ENCODE measurements at regions not wholly inside any gene's neighbourhood (a gene's known extent, or its start where the extent isn't known, plus 50 kb on each side); places are given as distances from the start of the nearest gene placed in this dataset.

DNA sequence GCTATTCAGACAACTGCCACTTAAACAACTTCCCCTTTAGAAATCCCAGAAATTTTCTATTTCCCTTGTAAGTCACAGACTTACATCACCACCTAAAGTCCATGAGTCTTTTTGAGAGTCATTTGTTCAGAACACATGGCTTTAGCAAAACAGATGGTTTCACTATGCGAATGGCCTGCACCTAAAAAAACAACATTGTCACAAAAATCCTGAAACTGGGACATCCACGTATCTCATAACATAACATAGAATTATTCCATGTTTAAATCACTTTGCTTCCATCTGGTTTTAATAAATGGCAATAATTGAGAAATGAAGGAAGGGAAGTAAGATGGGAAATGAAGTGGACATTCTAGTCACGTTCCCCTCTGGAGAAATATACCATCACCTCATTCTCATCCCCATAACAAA lies 155.3 kb upstream of the EDNRA start:
- Histone ChIP-seq H3K4me1 (ENCODE audit: control insufficient read depth, insufficient read depth, low read length) (no peaks in the 10 kb centered on the region), H3K4me3 (ENCODE audit: low read depth, low read length) (no peak overlapping the region), H3K9me3 (ENCODE audit: control insufficient read depth, insufficient read depth, low read depth, low read length) (no peaks in the 10 kb centered on the region), H3K27ac (ENCODE audit: extremely low read depth, low read depth, low read length) (no peak overlapping the region), H3K36me3 (ENCODE audit: control insufficient read depth in 2 of 2, insufficient read depth in 1 of 2, low read length in 2 of 2) (no peaks in the 10 kb centered on the region)
- CTCF ChIA-PET: no interaction called here
- POLR2A ChIA-PET: no interaction called here
- TF ChIP-seq, protein P1, sequence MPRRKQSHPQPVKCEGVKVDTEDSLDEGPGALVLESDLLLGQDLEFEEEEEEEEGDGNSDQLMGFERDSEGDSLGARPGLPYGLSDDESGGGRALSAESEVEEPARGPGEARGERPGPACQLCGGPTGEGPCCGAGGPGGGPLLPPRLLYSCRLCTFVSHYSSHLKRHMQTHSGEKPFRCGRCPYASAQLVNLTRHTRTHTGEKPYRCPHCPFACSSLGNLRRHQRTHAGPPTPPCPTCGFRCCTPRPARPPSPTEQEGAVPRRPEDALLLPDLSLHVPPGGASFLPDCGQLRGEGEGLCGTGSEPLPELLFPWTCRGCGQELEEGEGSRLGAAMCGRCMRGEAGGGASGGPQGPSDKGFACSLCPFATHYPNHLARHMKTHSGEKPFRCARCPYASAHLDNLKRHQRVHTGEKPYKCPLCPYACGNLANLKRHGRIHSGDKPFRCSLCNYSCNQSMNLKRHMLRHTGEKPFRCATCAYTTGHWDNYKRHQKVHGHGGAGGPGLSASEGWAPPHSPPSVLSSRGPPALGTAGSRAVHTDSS (tag by site-specific recombination; IDR thresholded peaks at IDR 0.05): no peak
- TF ChIP-seq ZNF623 (tag by site-specific recombination; IDR thresholded peaks at IDR 0.05): no peak
- no peak for TF ChIP-seq ZNF514 (tag by site-specific recombination; IDR thresholded peaks at IDR 0.05)
- no peak for TF ChIP-seq ZNF544 (tag by site-specific recombination; IDR thresholded peaks at IDR 0.05)
- TF ChIP-seq ZNF112 (tag by site-specific recombination; IDR thresholded peaks at IDR 0.05): no peak
- no peak for TF ChIP-seq ZNF394 (tag by site-specific recombination; IDR thresholded peaks at IDR 0.05; ENCODE audit: borderline replicate concordance)
- TF ChIP-seq, protein P2, sequence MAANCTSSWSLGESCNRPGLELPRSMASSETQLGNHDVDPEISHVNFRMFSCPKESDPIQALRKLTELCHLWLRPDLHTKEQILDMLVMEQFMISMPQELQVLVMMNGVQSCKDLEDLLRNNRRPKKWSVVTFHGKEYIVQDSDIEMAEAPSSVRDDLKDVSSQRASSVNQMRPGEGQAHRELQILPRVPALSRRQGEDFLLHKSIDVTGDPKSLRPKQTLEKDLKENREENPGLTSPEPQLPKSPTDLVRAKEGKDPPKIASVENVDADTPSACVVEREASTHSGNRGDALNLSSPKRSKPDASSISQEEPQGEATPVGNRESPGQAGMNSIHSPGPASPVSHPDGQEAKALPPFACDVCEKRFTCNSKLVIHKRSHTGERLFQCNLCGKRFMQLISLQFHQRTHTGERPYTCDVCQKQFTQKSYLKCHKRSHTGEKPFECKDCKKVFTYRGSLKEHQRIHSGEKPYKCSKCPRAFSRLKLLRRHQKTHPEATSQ (tag by site-specific recombination; IDR thresholded peaks at IDR 0.05): no peak
- TF ChIP-seq HOXC10 (CRISPR knock-in tag; IDR thresholded peaks at IDR 0.05): no peak
- no peak for TF ChIP-seq ZBTB48 (tag by site-specific recombination; IDR thresholded peaks at IDR 0.05)
- no peak for TF ChIP-seq GLIS1 (tag by site-specific recombination; IDR thresholded peaks at IDR 0.05)
- TF ChIP-seq ZNF23 (tag by site-specific recombination; IDR thresholded peaks at IDR 0.05; ENCODE audit: borderline replicate concordance): no peak
- TF ChIP-seq ZNF660 (tag by site-specific recombination; IDR thresholded peaks at IDR 0.05): no peak
- TF ChIP-seq ZNF426 (tag by site-specific recombination; IDR thresholded peaks at IDR 0.05): no peak
- no peak for TF ChIP-seq ZNF266 (tag by site-specific recombination; IDR thresholded peaks at IDR 0.05; ENCODE audit: low read depth)
- TF ChIP-seq ZNF621 (tag by site-specific recombination; IDR thresholded peaks at IDR 0.05): no peak
- TF ChIP-seq KLF1 (tag by site-specific recombination; IDR thresholded peaks at IDR 0.05): no peak
- TF ChIP-seq GLI2 (tag by site-specific recombination; IDR thresholded peaks at IDR 0.05; ENCODE audit: borderline replicate concordance, low read depth): no peak
- no peak for TF ChIP-seq ZNF341 (tag by site-specific recombination; IDR thresholded peaks at IDR 0.05; ENCODE audit: low read depth)
- no peak for TF ChIP-seq ZNF529 (tag by site-specific recombination; IDR thresholded peaks at IDR 0.05; ENCODE audit: insufficient replicate concordance)

DNA sequence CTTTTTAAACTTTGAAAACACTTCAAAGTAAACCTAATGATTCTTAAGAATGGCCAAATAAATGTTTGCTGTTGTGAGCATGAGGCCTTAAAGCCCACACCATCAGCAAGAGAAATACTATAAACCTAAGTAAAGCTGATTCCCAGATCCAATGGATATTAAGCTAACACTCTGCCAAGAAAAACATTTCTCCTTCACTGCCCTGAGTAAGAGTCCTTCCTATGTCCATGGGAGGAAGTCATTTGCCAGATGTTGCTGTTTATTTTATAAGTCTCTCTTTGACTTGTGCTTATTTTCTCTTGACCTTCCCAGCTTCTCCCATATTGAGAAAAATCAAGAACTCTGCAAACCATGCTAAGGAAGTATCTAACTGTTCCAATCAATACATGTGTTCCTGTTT lies 154.3 kb upstream of the EDNRA start:
- POLR2A ChIA-PET: no interaction called here
- no peak for TF ChIP-seq MYNN (tag by site-specific recombination; IDR thresholded peaks at IDR 0.05; ENCODE audit: borderline replicate concordance)
- TF ChIP-seq GLIS1 (tag by site-specific recombination; IDR thresholded peaks at IDR 0.05): no peak
- TF ChIP-seq GLI2 (tag by site-specific recombination; IDR thresholded peaks at IDR 0.05; ENCODE audit: borderline replicate concordance, low read depth): no peak
- TF ChIP-seq, protein P3, sequence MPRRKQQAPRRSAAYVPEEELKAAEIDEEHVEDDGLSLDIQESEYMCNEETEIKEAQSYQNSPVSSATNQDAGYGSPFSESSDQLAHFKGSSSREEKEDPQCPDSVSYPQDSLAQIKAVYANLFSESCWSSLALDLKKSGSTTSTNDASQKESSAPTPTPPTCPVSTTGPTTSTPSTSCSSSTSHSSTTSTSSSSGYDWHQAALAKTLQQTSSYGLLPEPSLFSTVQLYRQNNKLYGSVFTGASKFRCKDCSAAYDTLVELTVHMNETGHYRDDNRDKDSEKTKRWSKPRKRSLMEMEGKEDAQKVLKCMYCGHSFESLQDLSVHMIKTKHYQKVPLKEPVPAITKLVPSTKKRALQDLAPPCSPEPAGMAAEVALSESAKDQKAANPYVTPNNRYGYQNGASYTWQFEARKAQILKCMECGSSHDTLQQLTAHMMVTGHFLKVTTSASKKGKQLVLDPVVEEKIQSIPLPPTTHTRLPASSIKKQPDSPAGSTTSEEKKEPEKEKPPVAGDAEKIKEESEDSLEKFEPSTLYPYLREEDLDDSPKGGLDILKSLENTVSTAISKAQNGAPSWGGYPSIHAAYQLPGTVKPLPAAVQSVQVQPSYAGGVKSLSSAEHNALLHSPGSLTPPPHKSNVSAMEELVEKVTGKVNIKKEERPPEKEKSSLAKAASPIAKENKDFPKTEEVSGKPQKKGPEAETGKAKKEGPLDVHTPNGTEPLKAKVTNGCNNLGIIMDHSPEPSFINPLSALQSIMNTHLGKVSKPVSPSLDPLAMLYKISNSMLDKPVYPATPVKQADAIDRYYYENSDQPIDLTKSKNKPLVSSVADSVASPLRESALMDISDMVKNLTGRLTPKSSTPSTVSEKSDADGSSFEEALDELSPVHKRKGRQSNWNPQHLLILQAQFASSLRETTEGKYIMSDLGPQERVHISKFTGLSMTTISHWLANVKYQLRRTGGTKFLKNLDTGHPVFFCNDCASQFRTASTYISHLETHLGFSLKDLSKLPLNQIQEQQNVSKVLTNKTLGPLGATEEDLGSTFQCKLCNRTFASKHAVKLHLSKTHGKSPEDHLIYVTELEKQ (tag by site-specific recombination; IDR thresholded peaks at IDR 0.05; ENCODE audit: borderline replicate concordance): no peak
- TF ChIP-seq ZNF223 (tag by site-specific recombination; IDR thresholded peaks at IDR 0.05): no peak
- TF ChIP-seq ZNF221 (tag by site-specific recombination; IDR thresholded peaks at IDR 0.05; ENCODE audit: borderline replicate concordance): no peak
- TF ChIP-seq YY2 (tag by site-specific recombination; IDR thresholded peaks at IDR 0.05): no peak
- no peak for TF ChIP-seq ZNF473 (tag by site-specific recombination; IDR thresholded peaks at IDR 0.05)
- TF ChIP-seq, protein P4, sequence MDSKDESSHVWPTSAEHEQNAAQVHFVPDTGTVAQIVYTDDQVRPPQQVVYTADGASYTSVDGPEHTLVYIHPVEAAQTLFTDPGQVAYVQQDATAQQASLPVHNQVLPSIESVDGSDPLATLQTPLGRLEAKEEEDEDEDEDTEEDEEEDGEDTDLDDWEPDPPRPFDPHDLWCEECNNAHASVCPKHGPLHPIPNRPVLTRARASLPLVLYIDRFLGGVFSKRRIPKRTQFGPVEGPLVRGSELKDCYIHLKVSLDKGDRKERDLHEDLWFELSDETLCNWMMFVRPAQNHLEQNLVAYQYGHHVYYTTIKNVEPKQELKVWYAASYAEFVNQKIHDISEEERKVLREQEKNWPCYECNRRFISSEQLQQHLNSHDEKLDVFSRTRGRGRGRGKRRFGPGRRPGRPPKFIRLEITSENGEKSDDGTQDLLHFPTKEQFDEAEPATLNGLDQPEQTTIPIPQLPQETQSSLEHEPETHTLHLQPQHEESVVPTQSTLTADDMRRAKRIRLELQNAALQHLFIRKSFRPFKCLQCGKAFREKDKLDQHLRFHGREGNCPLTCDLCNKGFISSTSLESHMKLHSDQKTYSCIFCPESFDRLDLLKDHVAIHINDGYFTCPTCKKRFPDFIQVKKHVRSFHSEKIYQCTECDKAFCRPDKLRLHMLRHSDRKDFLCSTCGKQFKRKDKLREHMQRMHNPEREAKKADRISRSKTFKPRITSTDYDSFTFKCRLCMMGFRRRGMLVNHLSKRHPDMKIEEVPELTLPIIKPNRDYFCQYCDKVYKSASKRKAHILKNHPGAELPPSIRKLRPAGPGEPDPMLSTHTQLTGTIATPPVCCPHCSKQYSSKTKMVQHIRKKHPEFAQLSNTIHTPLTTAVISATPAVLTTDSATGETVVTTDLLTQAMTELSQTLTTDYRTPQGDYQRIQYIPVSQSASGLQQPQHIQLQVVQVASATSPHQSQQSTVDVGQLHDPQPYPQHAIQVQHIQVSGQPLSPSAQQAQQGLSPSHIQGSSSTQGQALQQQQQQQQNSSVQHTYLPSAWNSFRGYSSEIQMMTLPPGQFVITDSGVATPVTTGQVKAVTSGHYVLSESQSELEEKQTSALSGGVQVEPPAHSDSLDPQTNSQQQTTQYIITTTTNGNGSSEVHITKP (tag by site-specific recombination; IDR thresholded peaks at IDR 0.05): no peak
- TF ChIP-seq ZNF132 (tag by site-specific recombination; IDR thresholded peaks at IDR 0.05; ENCODE audit: borderline replicate concordance): no peak

More for the DNA sequence above, 154.3 kb upstream of the EDNRA start:
- Histone ChIP-seq H3K4me1 (ENCODE audit: control insufficient read depth, insufficient read depth, low read length) (no peaks in the 10 kb centered on the region), H3K4me3 (ENCODE audit: low read depth, low read length) (no peak overlapping the region), H3K36me3 (ENCODE audit: control insufficient read depth in 2 of 2, insufficient read depth in 1 of 2, low read length in 2 of 2) (no peaks in the 10 kb centered on the region), H3K27ac (ENCODE audit: extremely low read depth, low read depth, low read length) (no peak overlapping the region), H3K9me3 (ENCODE audit: control insufficient read depth, insufficient read depth, low read depth, low read length) (no peaks in the 10 kb centered on the region)
- CTCF ChIA-PET: no interaction called here

All from HEK293 (cell line).